Loucy (cell line): ENCODE measurements at regions not wholly inside any gene's neighbourhood (a gene's known extent, or its start where the extent isn't known, plus 50 kb on each side); places are given as distances from the start of the nearest gene placed in this dataset.

Source experiments
- H2AFZ ChIP-seq: fragments of 200-600 bp; sonication (generic); 2 replicates; pipeline ENCODE4 v1.6.0; 2016; ENCODE audit warnings: antibody characterized with exemption, mild to moderate bottlenecking, low read length, moderate library complexity
- H3F3A ChIP-seq: fragments of 200-600 bp; 2 replicates; pipeline ENCODE4 v1.6.0; 2016; ENCODE audit warnings: antibody characterized with exemption, low read depth, mild to moderate bottlenecking
- H3K27me3 ChIP-seq: fragments of 200-600 bp; sonication (generic); 2 replicates; pipeline ENCODE4 v1.6.1; 2014; ENCODE audit warnings: low read length, mild to moderate bottlenecking; ENCODE audit not compliant: insufficient read depth, poor library complexity, severe bottlenecking
- H3K36me3 ChIP-seq: fragments of 200-600 bp; sonication (generic); 2 replicates; pipeline ENCODE4 v1.6.1; 2016; ENCODE audit warnings: low read length; ENCODE audit not compliant: insufficient read depth
- H3K4me1 ChIP-seq: fragments of 200-600 bp; sonication (generic); 2 replicates; pipeline ENCODE4 v1.5.1; 2014; ENCODE audit warnings: low read length, mild to moderate bottlenecking; ENCODE audit not compliant: insufficient read depth, poor library complexity, severe bottlenecking
- H3K4me2 ChIP-seq: fragments of 200-600 bp; sonication (generic); 2 replicates; pipeline ENCODE4 v1.6.0; 2014; ENCODE audit warnings: antibody characterized with exemption, low read length, low read depth, mild to moderate bottlenecking; ENCODE audit not compliant: poor library complexity, severe bottlenecking
- H3K4me3 ChIP-seq: fragments of 200-600 bp; sonication (generic); 2 replicates; pipeline ENCODE4 v1.5.1; 2014; ENCODE audit warnings: low read length, mild to moderate bottlenecking, mixed read lengths; ENCODE audit not compliant: poor library complexity, severe bottlenecking
- H3K79me2 ChIP-seq: fragments of 200-600 bp; sonication (generic); 2 replicates; pipeline ENCODE4 v1.6.1; 2014; ENCODE audit warnings: low read length; ENCODE audit not compliant: insufficient read depth
- H3K9ac ChIP-seq: fragments of 200-600 bp; sonication (generic); 2 replicates; pipeline ENCODE4 v1.6.0; 2014; ENCODE audit warnings: mild to moderate bottlenecking, low read depth, low read length, moderate library complexity; ENCODE audit not compliant: poor library complexity, severe bottlenecking
- H3K9me2 ChIP-seq: fragments of 200-600 bp; sonication (generic); replicated peaks from 2 replicates; pipeline ENCODE4 v1.6.1; 2016; ENCODE audit warnings: low read depth, low read length, mixed read lengths
- H3K9me3 ChIP-seq: fragments of 200-600 bp; sonication (generic); 2 replicates; pipeline ENCODE4 v1.6.1; 2014; ENCODE audit warnings: mild to moderate bottlenecking, antibody characterized with exemption, low read length, low read depth; ENCODE audit not compliant: insufficient read depth
- H4K20me1 ChIP-seq: fragments of 200-600 bp; sonication (generic); 2 replicates; pipeline ENCODE4 v1.6.0; 2014; ENCODE audit warnings: antibody characterized with exemption, low read length, mild to moderate bottlenecking; ENCODE audit not compliant: insufficient read depth, poor library complexity, severe bottlenecking
- CTCF ChIP-seq: fragments of 200-600 bp; sonication (generic); conservative IDR thresholded peaks from 2 replicates; pipeline ENCODE4 v1.5.1; 2014; ENCODE audit warnings: mild to moderate bottlenecking, antibody characterized with exemption, low read length
- EZH2phosphoT487 ChIP-seq: fragments of 200-600 bp; IDR thresholded peaks from 2 replicates; pipeline ENCODE4 v1.6.1; 2018; ENCODE audit warnings: antibody characterized with exemption, mild to moderate bottlenecking, moderate library complexity, borderline replicate concordance

- Histone ChIP-seq H3K4me1 (peaks cover 22% of the 10 kb centered on the region), H2AFZ (no peak overlapping the region), H3K79me2 (no peaks in the 10 kb centered on the region), H3K9ac (no peak overlapping the region), H3K9me2 (no peaks in the 10 kb centered on the region), H3F3A (no peaks in the 10 kb centered on the region), H3K9me3 (no peaks in the 10 kb centered on the region), H3K4me3 (no peak overlapping the region), H4K20me1 (no peaks in the 10 kb centered on the region), H3K4me2 (no peak overlapping the region), H3K36me3 (no peaks in the 10 kb centered on the region), H3K27me3 (no peaks in the 10 kb centered on the region)
- no peak for TF ChIP-seq EZH2phosphoT487
- no peak for TF ChIP-seq CTCF
Observed at GRCh38 chr2:144597894-144598593, 78.1 kb upstream of the ZEB2 start.

GRCh38 chr2:144597388-144597787 lies 77.5 kb upstream of the ZEB2 start:
- no peaks in the 10 kb centered on the region for H3F3A ChIP-seq
- H3K4me1 ChIP-seq, result peaks cover 22% of the 10 kb centered on the region
- H3K4me3 ChIP-seq, result no peak overlapping the region
- no peak overlapping the region for H2AFZ ChIP-seq
- no peaks in the 10 kb centered on the region for H4K20me1 ChIP-seq
- no peaks in the 10 kb centered on the region for H3K9me3 ChIP-seq
- TF ChIP-seq EZH2phosphoT487, result no peak
- no peak for TF ChIP-seq CTCF
- no peaks in the 10 kb centered on the region for H3K36me3 ChIP-seq
- H3K9me2 ChIP-seq, result no peaks in the 10 kb centered on the region
- no peaks in the 10 kb centered on the region for H3K79me2 ChIP-seq
- no peak overlapping the region for H3K9ac ChIP-seq
- no peaks in the 10 kb centered on the region for H3K27me3 ChIP-seq
- no peak overlapping the region for H3K4me2 ChIP-seq

GRCh38 chr2:144596073-144596871 lies 76.4 kb upstream of the ZEB2 start:
- TF ChIP-seq CTCF (no peak), EZH2phosphoT487 (no peak)
- Histone ChIP-seq H4K20me1 (no peaks in the 10 kb centered on the region), H3K79me2 (no peaks in the 10 kb centered on the region), H3K9ac (peak overlapping the region; percentile 41), H3F3A (no peaks in the 10 kb centered on the region), H3K4me3 (peak overlapping the region; percentile 57), H3K36me3 (no peaks in the 10 kb centered on the region), H3K4me2 (peak overlapping the region; percentile 65), H3K9me2 (no peaks in the 10 kb centered on the region), H3K4me1 (peaks cover 22% of the 10 kb centered on the region), H3K27me3 (no peaks in the 10 kb centered on the region), H2AFZ (peak overlapping the region; percentile 67), H3K9me3 (no peaks in the 10 kb centered on the region)
